SK-N-SH (cell line): ENCODE measurements at regions not wholly inside any gene's neighbourhood (a gene's known extent, or its start where the extent isn't known, plus 50 kb on each side); places are given as distances from the start of the nearest gene placed in this dataset.

Source experiments
- MXI1 ChIP-seq: IDR thresholded peaks from 2 replicates; pipeline ENCODE4 v1.6.1; 2012; ENCODE audit warnings: mild to moderate bottlenecking, low read depth, low read length, improper control_type of control experiment
- RXRA ChIP-seq: IDR thresholded peaks from 2 replicates; pipeline ENCODE4 v1.4.0; 2012; ENCODE audit warnings: low read depth, mild to moderate bottlenecking, borderline replicate concordance
- TF ChIP-seq, protein P1 (sequence below): fragments of 200-600 bp; sonication (generic); IDR thresholded peaks from 2 replicates; pipeline ENCODE4 v1.6.1; 2017; ENCODE audit warnings: antibody characterized with exemption, mild to moderate bottlenecking, moderate library complexity

GRCh38 chr17:74037320-74037719 lies 166.2 kb upstream of the RPL38 start:
- TF ChIP-seq, protein P1, sequence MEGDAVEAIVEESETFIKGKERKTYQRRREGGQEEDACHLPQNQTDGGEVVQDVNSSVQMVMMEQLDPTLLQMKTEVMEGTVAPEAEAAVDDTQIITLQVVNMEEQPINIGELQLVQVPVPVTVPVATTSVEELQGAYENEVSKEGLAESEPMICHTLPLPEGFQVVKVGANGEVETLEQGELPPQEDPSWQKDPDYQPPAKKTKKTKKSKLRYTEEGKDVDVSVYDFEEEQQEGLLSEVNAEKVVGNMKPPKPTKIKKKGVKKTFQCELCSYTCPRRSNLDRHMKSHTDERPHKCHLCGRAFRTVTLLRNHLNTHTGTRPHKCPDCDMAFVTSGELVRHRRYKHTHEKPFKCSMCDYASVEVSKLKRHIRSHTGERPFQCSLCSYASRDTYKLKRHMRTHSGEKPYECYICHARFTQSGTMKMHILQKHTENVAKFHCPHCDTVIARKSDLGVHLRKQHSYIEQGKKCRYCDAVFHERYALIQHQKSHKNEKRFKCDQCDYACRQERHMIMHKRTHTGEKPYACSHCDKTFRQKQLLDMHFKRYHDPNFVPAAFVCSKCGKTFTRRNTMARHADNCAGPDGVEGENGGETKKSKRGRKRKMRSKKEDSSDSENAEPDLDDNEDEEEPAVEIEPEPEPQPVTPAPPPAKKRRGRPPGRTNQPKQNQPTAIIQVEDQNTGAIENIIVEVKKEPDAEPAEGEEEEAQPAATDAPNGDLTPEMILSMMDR: no peak
- no peak for TF ChIP-seq MXI1
- TF ChIP-seq RXRA: no peak
